Prostate gland (tissue), 2 donors: ENCODE measurements at regions not wholly inside any gene's neighbourhood (a gene's known extent, or its start where the extent isn't known, plus 50 kb on each side); places are given as distances from the start of the nearest gene placed in this dataset.
"Not testable (repeated sequence)": the region's sequence is repeated elsewhere in the genome, so short reads cannot be mapped to it uniquely, and the experiment has no call there.

Experiments used
- POLR2A ChIP-seq: fragments of 450-650 bp; IDR thresholded peaks from one replicate; pipeline ENCODE4 v1.6.1; 2016; ENCODE audit warnings: antibody characterized with exemption, mild to moderate bottlenecking
- POLR2AphosphoS5 ChIP-seq: sonication (generic); formaldehyde crosslinking; IDR thresholded peaks from one replicate; pipeline ENCODE4 v1.6.1; 2017; ENCODE audit warnings: antibody characterized with exemption
- TF ChIP-seq, protein P1 (sequence below), 4 experiments: fragments of 200-600 bp in 2 of 4; fragments of 450-650 bp in 2 of 4; sonication (generic) in 2 of 4; IDR thresholded peaks; 1 replicate in 3 of 4; 2 replicates in 1 of 4; pipeline ENCODE4 v1.5.1; 2016 to 2019; ENCODE audit warnings: antibody characterized with exemption in 4 of 4, mild to moderate bottlenecking in 2 of 4, moderate library complexity in 2 of 4

GRCh38 chr3:24572409-24572808, 77.8 kb upstream of the THRB start:
- not testable (repeated sequence) for TF ChIP-seq POLR2A, POLR2AphosphoS5
- TF ChIP-seq, protein P1, sequence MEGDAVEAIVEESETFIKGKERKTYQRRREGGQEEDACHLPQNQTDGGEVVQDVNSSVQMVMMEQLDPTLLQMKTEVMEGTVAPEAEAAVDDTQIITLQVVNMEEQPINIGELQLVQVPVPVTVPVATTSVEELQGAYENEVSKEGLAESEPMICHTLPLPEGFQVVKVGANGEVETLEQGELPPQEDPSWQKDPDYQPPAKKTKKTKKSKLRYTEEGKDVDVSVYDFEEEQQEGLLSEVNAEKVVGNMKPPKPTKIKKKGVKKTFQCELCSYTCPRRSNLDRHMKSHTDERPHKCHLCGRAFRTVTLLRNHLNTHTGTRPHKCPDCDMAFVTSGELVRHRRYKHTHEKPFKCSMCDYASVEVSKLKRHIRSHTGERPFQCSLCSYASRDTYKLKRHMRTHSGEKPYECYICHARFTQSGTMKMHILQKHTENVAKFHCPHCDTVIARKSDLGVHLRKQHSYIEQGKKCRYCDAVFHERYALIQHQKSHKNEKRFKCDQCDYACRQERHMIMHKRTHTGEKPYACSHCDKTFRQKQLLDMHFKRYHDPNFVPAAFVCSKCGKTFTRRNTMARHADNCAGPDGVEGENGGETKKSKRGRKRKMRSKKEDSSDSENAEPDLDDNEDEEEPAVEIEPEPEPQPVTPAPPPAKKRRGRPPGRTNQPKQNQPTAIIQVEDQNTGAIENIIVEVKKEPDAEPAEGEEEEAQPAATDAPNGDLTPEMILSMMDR (IDR thresholded peaks at IDR 0.05): not testable (repeated sequence)
